Smooth muscle cell (in vitro differentiated cells): ENCODE measurements at regions not wholly inside any gene's neighbourhood (a gene's known extent, or its start where the extent isn't known, plus 50 kb on each side); places are given as distances from the start of the nearest gene placed in this dataset.

ENCODE experiments used
- DNase-seq: peaks from one replicate; lab custom pipeline; 2025; ENCODE audit not compliant: unreplicated experiment; lab: John Stamatoyannopoulos, UW
- H2AFZ ChIP-seq: fragments of 200-600 bp; sonication (generic); 2 replicates; pipeline ENCODE4 v1.6.0; 2016; ENCODE audit warnings: antibody characterized with exemption, low read depth, mild to moderate bottlenecking
- H3F3A ChIP-seq: fragments of 200-600 bp; sonication (generic); 2 replicates; pipeline ENCODE4 v1.6.0; 2017; ENCODE audit warnings: antibody characterized with exemption, low read depth
- H3K27ac ChIP-seq: fragments of 200-600 bp; sonication (generic); 2 replicates; pipeline ENCODE4 v1.5.1; 2016; ENCODE audit warnings: low read depth, mild to moderate bottlenecking
- H3K27me3 ChIP-seq: fragments of 200-600 bp; sonication (generic); 2 replicates; pipeline ENCODE4 v1.6.1; 2016; ENCODE audit warnings: low read depth, mild to moderate bottlenecking
- H3K36me3 ChIP-seq: fragments of 200-600 bp; sonication (generic); 2 replicates; pipeline ENCODE4 v1.5.1; 2016; ENCODE audit warnings: low read depth
- H3K4me1 ChIP-seq: fragments of 200-600 bp; sonication (generic); 2 replicates; pipeline ENCODE4 v1.5.1; 2016; ENCODE audit warnings: low read depth
- H3K4me2 ChIP-seq: fragments of 200-600 bp; sonication (generic); 2 replicates; pipeline ENCODE4 v1.6.0; 2016; ENCODE audit warnings: mild to moderate bottlenecking
- H3K4me3 ChIP-seq: fragments of 200-600 bp; sonication (generic); 2 replicates; pipeline ENCODE4 v1.5.1; 2016; ENCODE audit warnings: mild to moderate bottlenecking
- H3K79me2 ChIP-seq: fragments of 200-600 bp; sonication (generic); 2 replicates; pipeline ENCODE4 v1.6.0; 2016; ENCODE audit warnings: low read depth, mild to moderate bottlenecking
- H3K9ac ChIP-seq: fragments of 200-600 bp; sonication (generic); 2 replicates; pipeline ENCODE4 v1.6.0; 2016; ENCODE audit warnings: low read depth
- H3K9me3 ChIP-seq: fragments of 200-600 bp; sonication (generic); replicated peaks from 2 replicates; pipeline ENCODE4 v1.5.1; 2016; ENCODE audit warnings: low read depth
- H4K20me1 ChIP-seq: fragments of 200-600 bp; sonication (generic); 2 replicates; pipeline ENCODE4 v1.6.0; 2016; ENCODE audit warnings: low read depth
- WGBS: methylation state at CpG from one replicate; pipeline ENCODE4 v1.1.7; 2016; ENCODE audit warnings: low lambda C conversion rate; 5-methylcytosine and 5-hydroxymethylcytosine counted together
- TF ChIP-seq, protein P1 (sequence below): fragments of 200-600 bp; sonication (generic); IDR thresholded peaks from 2 replicates; pipeline ENCODE4 v1.5.1; 2017; ENCODE audit warnings: borderline replicate concordance, mild to moderate bottlenecking, antibody characterized with exemption; ENCODE audit not compliant: insufficient read depth, poor library complexity, severe bottlenecking

DNA sequence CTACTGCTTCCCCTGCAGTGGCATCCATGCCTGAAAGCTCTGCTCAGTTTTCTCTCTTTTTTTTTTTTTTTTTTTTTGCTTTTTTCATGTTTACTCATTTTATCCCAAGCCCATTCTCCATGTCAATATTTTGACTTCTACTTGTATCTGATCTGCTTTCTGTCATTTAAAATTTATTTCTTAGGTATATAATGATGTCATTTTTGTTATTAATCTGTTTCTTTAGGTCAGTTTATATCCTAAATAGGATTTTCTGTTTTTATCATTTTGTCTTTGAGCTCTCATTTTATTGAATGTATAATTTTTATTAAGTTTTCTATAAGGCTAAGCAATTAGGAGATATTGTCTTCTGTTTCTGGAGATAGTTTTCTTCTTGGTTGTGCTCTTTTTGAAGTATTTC is 138.5 kb upstream of the PMEPA1 start:
- TF ChIP-seq, protein P1, sequence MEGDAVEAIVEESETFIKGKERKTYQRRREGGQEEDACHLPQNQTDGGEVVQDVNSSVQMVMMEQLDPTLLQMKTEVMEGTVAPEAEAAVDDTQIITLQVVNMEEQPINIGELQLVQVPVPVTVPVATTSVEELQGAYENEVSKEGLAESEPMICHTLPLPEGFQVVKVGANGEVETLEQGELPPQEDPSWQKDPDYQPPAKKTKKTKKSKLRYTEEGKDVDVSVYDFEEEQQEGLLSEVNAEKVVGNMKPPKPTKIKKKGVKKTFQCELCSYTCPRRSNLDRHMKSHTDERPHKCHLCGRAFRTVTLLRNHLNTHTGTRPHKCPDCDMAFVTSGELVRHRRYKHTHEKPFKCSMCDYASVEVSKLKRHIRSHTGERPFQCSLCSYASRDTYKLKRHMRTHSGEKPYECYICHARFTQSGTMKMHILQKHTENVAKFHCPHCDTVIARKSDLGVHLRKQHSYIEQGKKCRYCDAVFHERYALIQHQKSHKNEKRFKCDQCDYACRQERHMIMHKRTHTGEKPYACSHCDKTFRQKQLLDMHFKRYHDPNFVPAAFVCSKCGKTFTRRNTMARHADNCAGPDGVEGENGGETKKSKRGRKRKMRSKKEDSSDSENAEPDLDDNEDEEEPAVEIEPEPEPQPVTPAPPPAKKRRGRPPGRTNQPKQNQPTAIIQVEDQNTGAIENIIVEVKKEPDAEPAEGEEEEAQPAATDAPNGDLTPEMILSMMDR, result no peak

GRCh38 chr20:57847104-57847503 is 137.3 kb upstream of the PMEPA1 start:
- no peak overlapping the region for H3K4me2 ChIP-seq
- H2AFZ ChIP-seq, result no peak overlapping the region
- H3K4me1 ChIP-seq, result peaks cover 4% of the 10 kb centered on the region
- no peaks in the 10 kb centered on the region for H3K27me3 ChIP-seq
- H4K20me1 ChIP-seq, result no peaks in the 10 kb centered on the region
- no peaks in the 10 kb centered on the region for H3F3A ChIP-seq
- no peak overlapping the region for H3K4me3 ChIP-seq
- no peak for DNase-seq
- H3K9ac ChIP-seq, result no peak overlapping the region
- TF ChIP-seq, protein P1, result no peak
- no peak overlapping the region for H3K27ac ChIP-seq
- no peaks in the 10 kb centered on the region for H3K36me3 ChIP-seq
- no peaks in the 10 kb centered on the region for H3K79me2 ChIP-seq
- no peaks in the 10 kb centered on the region for H3K9me3 ChIP-seq

More for the DNA sequence above, 138.5 kb upstream of the PMEPA1 start:
- Histone ChIP-seq H3K27me3 (no peaks in the 10 kb centered on the region), H3K9me3 (no peaks in the 10 kb centered on the region), H3K9ac (no peak overlapping the region), H3K4me2 (no peak overlapping the region), H3K4me1 (peaks cover 4% of the 10 kb centered on the region), H3K4me3 (no peak overlapping the region), H4K20me1 (no peaks in the 10 kb centered on the region), H2AFZ (no peak overlapping the region), H3K27ac (no peak overlapping the region), H3F3A (no peaks in the 10 kb centered on the region), H3K79me2 (no peaks in the 10 kb centered on the region), H3K36me3 (no peaks in the 10 kb centered on the region)
- DNase-seq, result no peak

DNA sequence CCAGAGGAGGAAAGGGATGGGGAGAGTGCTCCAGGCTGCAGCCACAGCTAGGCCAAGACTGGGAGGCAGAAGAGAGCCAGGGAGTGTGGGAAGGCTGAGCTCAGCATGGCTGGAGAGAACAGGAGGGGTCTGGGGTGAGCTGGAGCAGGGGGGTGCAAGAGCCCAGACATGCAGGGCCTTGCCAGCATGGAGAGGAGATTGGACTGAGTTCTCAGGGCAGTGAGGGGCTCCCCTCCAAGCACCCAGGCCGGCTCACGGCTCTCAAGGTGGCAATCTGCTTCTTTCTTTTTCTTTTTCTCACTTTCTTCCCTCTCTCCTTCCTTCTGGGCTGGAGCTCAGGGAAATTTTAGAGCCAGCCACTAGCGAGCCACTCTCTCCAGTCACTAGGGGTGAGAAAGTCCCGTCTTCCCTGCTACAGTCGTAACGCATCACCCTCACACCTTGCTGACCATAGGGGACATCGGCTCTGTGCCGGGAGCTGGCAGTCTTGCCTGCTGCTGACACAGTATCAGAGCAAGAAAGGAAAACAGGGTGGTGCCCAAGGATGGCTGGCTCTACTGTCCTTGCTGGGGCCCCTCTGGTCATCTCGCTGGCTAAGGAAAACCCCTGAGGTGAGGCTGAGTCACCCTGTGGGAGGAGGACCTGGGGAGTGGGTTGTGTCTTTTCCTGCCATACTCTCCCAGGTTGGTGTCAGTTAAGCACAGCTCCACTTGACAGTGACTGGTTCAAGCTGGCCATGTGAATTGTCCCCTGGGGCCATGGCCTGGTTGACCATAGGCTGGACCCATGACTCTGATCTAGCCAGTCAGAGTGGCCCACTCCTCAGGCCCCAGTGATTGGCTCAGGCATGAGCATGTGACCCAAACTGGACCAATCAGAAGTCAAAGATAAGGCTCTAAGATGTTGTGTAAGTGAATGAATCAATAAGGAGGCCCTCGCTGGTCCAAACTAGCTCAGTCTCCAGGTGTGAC is 135.1 kb upstream of the PMEPA1 start:
- 88% methylated on average over 10 of the region's 10 CpGs for WGBS
- no peak for DNase-seq

More for the DNA sequence above, 135.1 kb upstream of the PMEPA1 start:
- peaks cover 3% of the 10 kb centered on the region for H3K4me1 ChIP-seq
- H3K4me2 ChIP-seq, result no peak overlapping the region
- no peak overlapping the region for H3K4me3 ChIP-seq
- H2AFZ ChIP-seq, result no peak overlapping the region
- no peak overlapping the region for H3K9ac ChIP-seq
- H3K27me3 ChIP-seq, result no peaks in the 10 kb centered on the region
- H3K9me3 ChIP-seq, result no peaks in the 10 kb centered on the region
- H3F3A ChIP-seq, result no peaks in the 10 kb centered on the region
- no peaks in the 10 kb centered on the region for H4K20me1 ChIP-seq
- H3K79me2 ChIP-seq, result no peaks in the 10 kb centered on the region
- H3K36me3 ChIP-seq, result no peaks in the 10 kb centered on the region
- H3K27ac ChIP-seq, result no peak overlapping the region
- TF ChIP-seq, protein P1, result no peak
